ENCODE measurements at regions not wholly inside any gene's neighbourhood (a gene's known extent, or its start where the extent isn't known, plus 50 kb on each side); places are given as distances from the start of the nearest gene placed in this dataset.

GRCh38 chr10:16192337-16192736 is 244.5 kb upstream of the PTER start:
- H2AFZ ChIP-seq (ENCODE audit: insufficient read depth, low read depth, low read length, poor library complexity, severe bottlenecking), result no peak overlapping the region
- Mint-ChIP-seq H3K4me1 (no peaks in the 10 kb centered on the region), H3K27ac (no peak overlapping the region), H3K4me3 (no peak overlapping the region), H3K9me3 (peaks cover 3 to 10% (median 5%) of the 10 kb centered on the region in 7 donors), H3K27me3 (ENCODE audit: low read depth in 3 of 3) (no peaks in the 10 kb centered on the region), H3K36me3 (no peaks in the 10 kb centered on the region)
- no peak overlapping the region for H3K9ac ChIP-seq (ENCODE audit: insufficient read depth, low read length, poor library complexity, severe bottlenecking)
- H3K4me3 ChIP-seq (replicated peaks in 1 of 3; ENCODE audit: low read depth in 2 of 3, low read length in 3 of 3), result no peak overlapping the region
- H3K27ac ChIP-seq (ENCODE audit: low read depth in 1 of 2, low read length in 2 of 2), result no peak overlapping the region
- H3K9me3 ChIP-seq (replicated peaks in 1 of 2; ENCODE audit: control insufficient read depth in 1 of 2, insufficient read depth in 1 of 2, low read length in 2 of 2), result peaks cover 9 to 11% of the 10 kb centered on the region in 2 donors
- H3K4me1 ChIP-seq (ENCODE audit: control insufficient read depth in 1 of 2, insufficient read depth in 2 of 2, low read length in 2 of 2), result no peaks in the 10 kb centered on the region
- intact Hi-C loops (cut with micrococcal nuclease), result no loop called here
- no peak for DNase-seq
- H3K79me2 ChIP-seq (ENCODE audit: insufficient read depth, low read length), result no peaks in the 10 kb centered on the region
- 100% methylated on average over 2 of the region's 5 CpGs for WGBS (ENCODE audit: insufficient coverage)
- no peaks in the 10 kb centered on the region for H4K20me1 ChIP-seq (ENCODE audit: insufficient read depth, low read length)
- H3K27me3 ChIP-seq (ENCODE audit: control insufficient read depth in 2 of 2, insufficient read depth in 2 of 2, low read length in 2 of 2), result no peaks in the 10 kb centered on the region
- H3K36me3 ChIP-seq (replicated peaks in 1 of 2; ENCODE audit: control insufficient read depth in 1 of 2, insufficient read depth in 2 of 2, low read length in 2 of 2), result no peaks in the 10 kb centered on the region
- no peak for TF ChIP-seq CTCF (IDR thresholded peaks at IDR 0.05)
- no peak overlapping the region for H3K4me2 ChIP-seq (replicated peaks; ENCODE audit: extremely low read depth, low read length, poor library complexity, severe bottlenecking)

- intact Hi-C loops (cut with micrococcal nuclease), result no loop called here
- H3K9me3 Mint-ChIP-seq, result peaks cover 3 to 10% (median 5%) of the 10 kb centered on the region in 7 donors
These were observed 243.6 kb upstream of the PTER start for GRCh38 chr10:16193241-16193640.

More at GRCh38 chr10:16193241-16193640, 243.6 kb upstream of the PTER start:
- Mint-ChIP-seq H3K4me1 (no peaks in the 10 kb centered on the region), H3K27me3 (ENCODE audit: low read depth in 3 of 3) (no peaks in the 10 kb centered on the region), H3K36me3 (no peaks in the 10 kb centered on the region), H3K27ac (no peak overlapping the region), H3K4me3 (no peak overlapping the region)
- TF ChIP-seq CTCF (IDR thresholded peaks at IDR 0.05), result no peak
- Histone ChIP-seq H3K9me3 (replicated peaks in 1 of 2; ENCODE audit: control insufficient read depth in 1 of 2, insufficient read depth in 1 of 2, low read length in 2 of 2) (peaks cover 4 to 11% of the 10 kb centered on the region in 2 donors), H4K20me1 (ENCODE audit: insufficient read depth, low read length) (no peaks in the 10 kb centered on the region), H3K27ac (ENCODE audit: low read depth in 1 of 2, low read length in 2 of 2) (no peak overlapping the region), H3K79me2 (ENCODE audit: insufficient read depth, low read length) (no peaks in the 10 kb centered on the region), H3K4me3 (replicated peaks in 1 of 3; ENCODE audit: low read depth in 2 of 3, low read length in 3 of 3) (no peak overlapping the region), H3K36me3 (replicated peaks in 1 of 2; ENCODE audit: control insufficient read depth in 1 of 2, insufficient read depth in 2 of 2, low read length in 2 of 2) (no peaks in the 10 kb centered on the region), H2AFZ (ENCODE audit: insufficient read depth, low read depth, low read length, poor library complexity, severe bottlenecking) (no peak overlapping the region), H3K9ac (ENCODE audit: insufficient read depth, low read length, poor library complexity, severe bottlenecking) (no peak overlapping the region), H3K4me2 (replicated peaks; ENCODE audit: extremely low read depth, low read length, poor library complexity, severe bottlenecking) (no peak overlapping the region), H3K4me1 (ENCODE audit: control insufficient read depth in 1 of 2, insufficient read depth in 2 of 2, low read length in 2 of 2) (no peaks in the 10 kb centered on the region), H3K27me3 (ENCODE audit: control insufficient read depth in 2 of 2, insufficient read depth in 2 of 2, low read length in 2 of 2) (no peaks in the 10 kb centered on the region)
- no peak for DNase-seq
- 100% methylated on average over 1 of the region's 3 CpGs for WGBS (ENCODE audit: insufficient coverage)

Measured in CD14-positive monocyte (primary cell).